DND-41 (cell line): ENCODE measurements at regions not wholly inside any gene's neighbourhood (a gene's known extent, or its start where the extent isn't known, plus 50 kb on each side); places are given as distances from the start of the nearest gene placed in this dataset.

Source experiments
- CTCF ChIP-seq: IDR thresholded peaks from 2 replicates; pipeline ENCODE4 v1.5.1; 2012; ENCODE audit warnings: borderline replicate concordance, low read length, moderate library complexity, mild to moderate bottlenecking; ENCODE audit not compliant: poor library complexity, severe bottlenecking; ENCODE audit errors: extremely low read depth
- EZH2 ChIP-seq: IDR thresholded peaks from 3 replicates; pipeline ENCODE4 v1.6.1; 2012; ENCODE audit warnings: borderline replicate concordance, low read depth, mild to moderate bottlenecking, moderate library complexity, low read length, inconsistent platforms; ENCODE audit not compliant: severe bottlenecking

DNA sequence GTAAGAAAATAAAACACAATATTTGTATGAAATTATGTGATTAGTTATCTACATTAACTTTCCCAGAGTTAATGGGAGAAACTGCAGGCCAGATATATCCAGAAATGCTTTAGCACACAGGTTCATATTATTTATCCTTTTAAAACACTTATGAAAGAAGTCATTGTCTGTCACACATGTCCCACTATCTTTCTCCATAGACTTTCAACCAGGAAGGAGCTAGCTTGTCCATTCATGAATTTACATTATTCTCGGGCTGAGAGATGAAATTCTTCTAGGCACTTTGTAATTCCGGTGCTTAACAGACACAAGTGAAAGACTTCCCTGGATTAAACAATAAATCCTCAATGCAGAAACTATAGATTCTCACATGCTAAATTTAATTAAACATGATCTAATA is 1043.2 kb downstream of the CDH9 start:
- TF ChIP-seq CTCF (no peak), EZH2 (no peak)
